Hepatocyte (in vitro differentiated cells): ENCODE measurements at regions not wholly inside any gene's neighbourhood (a gene's known extent, or its start where the extent isn't known, plus 50 kb on each side); places are given as distances from the start of the nearest gene placed in this dataset.

Experiments used
- CTCF ChIP-seq: fragments of 200-600 bp; sonication (generic); IDR thresholded peaks from 2 replicates; pipeline ENCODE4 v1.5.1; 2016; ENCODE audit warnings: antibody characterized with exemption, mild to moderate bottlenecking; ENCODE audit not compliant: poor library complexity
- EZH2 ChIP-seq: fragments of 200-600 bp; sonication (generic); IDR thresholded peaks from 2 replicates; pipeline ENCODE4 v1.6.1; 2016; ENCODE audit warnings: antibody characterized with exemption, mild to moderate bottlenecking, borderline replicate concordance

- TF ChIP-seq CTCF (no peak), EZH2 (no peak)
These were observed 590.4 kb downstream of the PRELID2 start for GRCh38 chr5:145244788-145245187.
